ENCODE measurements at regions not wholly inside any gene's neighbourhood (a gene's known extent, or its start where the extent isn't known, plus 50 kb on each side); places are given as distances from the start of the nearest gene placed in this dataset.

DNA sequence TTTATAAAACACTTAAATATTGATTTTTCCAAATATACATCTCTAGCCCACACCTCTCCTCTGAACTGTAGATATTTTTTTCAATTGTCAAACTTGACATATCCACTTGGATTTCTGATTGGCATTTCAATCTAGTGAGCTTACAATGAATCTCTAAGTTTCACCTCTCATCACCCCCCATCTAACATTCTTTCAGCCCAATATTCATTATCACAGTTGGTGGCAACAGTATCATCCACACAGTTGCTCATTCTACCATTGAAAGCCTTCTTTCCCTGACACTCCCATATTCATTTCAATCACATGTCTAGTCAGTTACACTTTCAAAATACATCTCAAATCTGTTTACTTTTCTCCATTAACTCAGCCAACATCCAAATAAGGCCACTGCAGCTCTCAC, 385.2 kb downstream of the PCDH20 start:
- TF ChIP-seq, protein P1, sequence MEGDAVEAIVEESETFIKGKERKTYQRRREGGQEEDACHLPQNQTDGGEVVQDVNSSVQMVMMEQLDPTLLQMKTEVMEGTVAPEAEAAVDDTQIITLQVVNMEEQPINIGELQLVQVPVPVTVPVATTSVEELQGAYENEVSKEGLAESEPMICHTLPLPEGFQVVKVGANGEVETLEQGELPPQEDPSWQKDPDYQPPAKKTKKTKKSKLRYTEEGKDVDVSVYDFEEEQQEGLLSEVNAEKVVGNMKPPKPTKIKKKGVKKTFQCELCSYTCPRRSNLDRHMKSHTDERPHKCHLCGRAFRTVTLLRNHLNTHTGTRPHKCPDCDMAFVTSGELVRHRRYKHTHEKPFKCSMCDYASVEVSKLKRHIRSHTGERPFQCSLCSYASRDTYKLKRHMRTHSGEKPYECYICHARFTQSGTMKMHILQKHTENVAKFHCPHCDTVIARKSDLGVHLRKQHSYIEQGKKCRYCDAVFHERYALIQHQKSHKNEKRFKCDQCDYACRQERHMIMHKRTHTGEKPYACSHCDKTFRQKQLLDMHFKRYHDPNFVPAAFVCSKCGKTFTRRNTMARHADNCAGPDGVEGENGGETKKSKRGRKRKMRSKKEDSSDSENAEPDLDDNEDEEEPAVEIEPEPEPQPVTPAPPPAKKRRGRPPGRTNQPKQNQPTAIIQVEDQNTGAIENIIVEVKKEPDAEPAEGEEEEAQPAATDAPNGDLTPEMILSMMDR (IDR thresholded peaks at IDR 0.05) = no peak
- no peak for TF ChIP-seq POLR2A (IDR thresholded peaks at IDR 0.05)

All from esophagus squamous epithelium (tissue), 4 donors.